Tibial artery (tissue), 4 donors: ENCODE measurements at regions not wholly inside any gene's neighbourhood (a gene's known extent, or its start where the extent isn't known, plus 50 kb on each side); places are given as distances from the start of the nearest gene placed in this dataset.

Experiments used
- DNase-seq, 2 donors: peaks; one replicate each; pipeline ENCODE4 v3.0.0-alpha.2; 2019
- H3K27ac ChIP-seq, 2 donors: fragments of 200-600 bp; sonication (generic) in 1 of 2; 1 replicate in 1 of 2; 2 replicates in 1 of 2; pipeline ENCODE4 v1.5.1; 2018 to 2019; ENCODE audit warnings: mild to moderate bottlenecking in 1 of 2
- H3K27me3 ChIP-seq, 2 donors: fragments of 200-600 bp; sonication (generic) in 1 of 2; one replicate each; pipeline versions ENCODE4 v1.5.1 to v1.6.0; 2016 to 2019
- H3K36me3 ChIP-seq, 3 donors: fragments of 200-600 bp; sonication (generic) in 2 of 3; one replicate each; pipeline ENCODE4 v1.5.1; 2016 to 2019; ENCODE audit warnings: mild to moderate bottlenecking in 2 of 3
- H3K4me1 ChIP-seq, 4 donors: fragments of 200-600 bp; sonication (generic) in 2 of 4; 1 replicate in 3 of 4; 2 replicates in 1 of 4; pipeline ENCODE4 v1.5.1; 2016 to 2019
- H3K4me3 ChIP-seq, 2 donors: fragments of 200-600 bp; sonication (generic) in 1 of 2; 1 replicate in 1 of 2; 2 replicates in 1 of 2; pipeline ENCODE4 v1.5.1; 2018 to 2019; ENCODE audit warnings: mild to moderate bottlenecking in 2 of 2
- H3K9me3 ChIP-seq, 3 donors: fragments of 200-600 bp; sonication (generic) in 1 of 3; one replicate each; pipeline ENCODE4 v1.5.1; 2016 to 2019
- CTCF ChIP-seq, 2 experiments: fragments of 200-600 bp in 1 of 2; fragments of 450-650 bp in 1 of 2; IDR thresholded peaks; one replicate each; pipeline ENCODE4 v1.5.1; 2017 to 2019; ENCODE audit warnings: antibody characterized with exemption in 2 of 2, mild to moderate bottlenecking in 1 of 2, moderate library complexity in 1 of 2
- intact Hi-C: fragments of 100-400 bp; cut with DNase I; formaldehyde crosslinking; loops from one replicate; pipeline ENCODE4 v1.15.0; 2023; ENCODE audit warnings: low total_unique reads

GRCh38 chr10:78507510-78508160, 474.0 kb downstream of the RPS24 start:
- H3K36me3 ChIP-seq: no peaks in the 10 kb centered on the region
- H3K4me3 ChIP-seq: no peak overlapping the region
- no peaks in the 10 kb centered on the region for H3K27me3 ChIP-seq
- H3K9me3 ChIP-seq: no peaks in the 10 kb centered on the region
- DNase-seq: no peak
- TF ChIP-seq CTCF (IDR thresholded peaks at IDR 0.05): no peak
- H3K4me1 ChIP-seq: peaks cover 0 to 45% (median 19%) of the 10 kb centered on the region in 4 donors
- peak overlapping the region in 1 of 2 donors; percentile 34 for H3K27ac ChIP-seq
- intact Hi-C loops: no loop called here

DNA sequence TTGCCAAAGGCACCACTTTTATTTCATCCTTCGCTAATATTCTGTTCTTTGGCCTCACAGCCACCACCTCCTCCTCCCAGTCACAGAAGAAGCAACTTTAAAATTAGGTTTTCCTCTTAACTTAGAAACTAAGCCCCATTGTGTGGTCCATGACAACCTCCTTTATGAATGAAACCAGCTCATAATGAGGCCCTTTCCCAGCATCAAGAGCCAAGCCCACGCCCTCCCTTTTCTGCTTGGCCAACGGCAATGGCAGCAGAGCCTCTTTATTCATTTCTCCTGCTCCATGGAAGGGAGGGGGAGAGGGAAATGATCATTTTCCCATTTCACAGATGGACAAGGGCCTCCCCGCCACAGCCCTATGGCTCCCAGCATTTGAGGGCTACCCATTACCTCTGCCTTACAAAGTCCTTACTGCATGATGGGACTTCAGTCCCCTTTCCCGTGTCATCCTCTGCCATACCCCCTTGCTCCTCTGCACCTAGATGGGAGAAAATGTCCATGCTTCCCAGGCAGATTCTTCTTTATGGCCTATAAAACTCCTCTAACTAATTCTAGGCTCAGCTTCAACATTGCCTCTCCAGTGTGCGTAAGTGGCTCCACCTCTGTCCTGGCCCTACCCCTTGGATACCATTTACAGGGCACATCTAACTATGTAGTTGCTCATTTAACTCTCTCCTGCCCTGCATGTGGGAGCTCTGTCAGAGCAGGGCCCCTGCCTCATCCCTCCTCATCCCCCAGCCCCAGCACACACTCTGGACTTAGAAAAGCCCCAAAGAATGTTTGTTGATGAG, 475.5 kb downstream of the RPS24 start:
- no peaks in the 10 kb centered on the region for H3K9me3 ChIP-seq
- H3K4me3 ChIP-seq: no peak overlapping the region
- peaks cover 0 to 53% (median 24%) of the 10 kb centered on the region in 4 donors for H3K4me1 ChIP-seq
- no peaks in the 10 kb centered on the region for H3K36me3 ChIP-seq
- no peak overlapping the region for H3K27ac ChIP-seq
- H3K27me3 ChIP-seq: no peaks in the 10 kb centered on the region
- intact Hi-C loops: no loop called here
- no peak for TF ChIP-seq CTCF (IDR thresholded peaks at IDR 0.05)
- no peak for DNase-seq

DNA sequence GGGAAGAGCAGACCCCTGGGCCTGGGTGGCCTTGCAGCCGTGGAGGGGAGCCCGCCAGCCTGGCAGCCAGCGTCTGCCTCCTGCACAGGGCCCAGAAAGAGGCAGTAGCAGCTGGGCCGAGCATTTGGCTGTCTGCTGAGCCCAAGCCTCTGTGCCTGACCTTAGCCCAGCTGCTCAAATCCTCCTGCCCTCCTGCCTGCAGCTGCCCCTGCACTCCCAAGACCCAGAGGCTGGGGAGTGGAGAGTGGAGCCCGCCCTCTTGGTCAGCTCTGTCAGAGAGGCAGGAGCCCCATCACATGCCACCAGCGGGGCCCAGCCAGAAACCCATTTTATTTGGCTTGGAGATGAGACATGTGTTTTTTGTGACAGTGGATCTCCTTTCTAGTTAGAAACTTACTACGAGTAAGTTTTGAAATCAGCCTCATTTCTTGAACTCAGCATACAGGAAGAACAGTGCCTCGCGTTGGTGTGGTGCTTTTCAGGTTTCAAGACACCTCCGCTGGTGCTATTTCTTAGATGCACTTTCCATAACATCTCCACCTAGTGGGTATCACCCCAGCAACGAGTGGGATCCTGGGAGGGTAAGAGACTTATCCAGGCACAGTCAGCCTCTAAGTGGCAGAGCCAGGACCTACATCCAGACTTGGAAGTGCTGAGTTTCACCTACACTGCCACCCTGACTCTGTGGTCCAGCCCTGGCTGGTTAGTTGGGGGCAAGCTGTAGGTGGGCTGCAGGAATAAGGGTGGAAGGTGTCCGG, 477.1 kb downstream of the RPS24 start:
- no peak overlapping the region for H3K4me3 ChIP-seq
- intact Hi-C loops: no loop called here
- H3K4me1 ChIP-seq: peaks cover 0 to 68% (median 39%) of the 10 kb centered on the region in 4 donors
- H3K9me3 ChIP-seq: no peaks in the 10 kb centered on the region
- peak in 1 of 2 donors; percentile 59 for DNase-seq
- no peaks in the 10 kb centered on the region for H3K36me3 ChIP-seq
- no peaks in the 10 kb centered on the region for H3K27me3 ChIP-seq
- peak overlapping the region; percentile 42 to 47 for H3K27ac ChIP-seq
- no peak for TF ChIP-seq CTCF (IDR thresholded peaks at IDR 0.05)

- Histone ChIP-seq H3K27ac (peak overlapping the region; percentile 42 to 47), H3K9me3 (no peaks in the 10 kb centered on the region), H3K4me1 (peaks cover 0 to 74% (median 41%) of the 10 kb centered on the region in 4 donors), H3K4me3 (no peak overlapping the region), H3K27me3 (no peaks in the 10 kb centered on the region), H3K36me3 (no peaks in the 10 kb centered on the region)
- no peak for TF ChIP-seq CTCF (IDR thresholded peaks at IDR 0.05)
- intact Hi-C loops: no loop called here
- no peak for DNase-seq
These were observed 477.9 kb downstream of the RPS24 start for GRCh38 chr10:78511324-78512204.

DNA sequence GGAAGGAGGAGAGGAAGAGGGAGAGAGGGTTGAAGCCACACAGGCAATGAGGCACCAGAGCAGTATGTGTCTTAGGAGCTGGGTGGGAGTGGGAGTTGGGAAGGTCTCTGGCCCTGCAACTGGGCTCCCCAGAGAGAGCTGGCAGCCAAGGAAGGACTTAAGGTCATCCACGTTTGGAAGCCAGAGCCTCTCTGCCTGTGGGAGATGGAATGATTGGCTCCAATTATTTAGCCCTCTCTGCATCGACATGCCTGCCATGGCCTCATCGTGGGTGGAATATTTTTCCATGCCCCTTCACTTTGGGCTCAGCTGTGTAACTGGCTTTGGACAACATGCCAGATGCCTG, 478.5 kb downstream of the RPS24 start:
- Histone ChIP-seq H3K4me3 (no peak overlapping the region), H3K36me3 (no peaks in the 10 kb centered on the region), H3K9me3 (no peaks in the 10 kb centered on the region), H3K4me1 (peaks cover 0 to 73% (median 41%) of the 10 kb centered on the region in 4 donors), H3K27ac (peak overlapping the region in 1 of 2 donors; percentile 47), H3K27me3 (no peaks in the 10 kb centered on the region)
- DNase-seq: no peak
- no peak for TF ChIP-seq CTCF (IDR thresholded peaks at IDR 0.05)
- intact Hi-C loops: no loop called here
